GM19099 (cell line): ENCODE measurements at regions not wholly inside any gene's neighbourhood (a gene's known extent, or its start where the extent isn't known, plus 50 kb on each side); places are given as distances from the start of the nearest gene placed in this dataset.

ENCODE experiments used
- POLR2A ChIP-seq: IDR thresholded peaks from 3 replicates; pipeline ENCODE4 v1.6.1; 2011; ENCODE audit warnings: low read depth; ENCODE audit not compliant: insufficient read length; ENCODE audit errors: extremely low read depth

DNA sequence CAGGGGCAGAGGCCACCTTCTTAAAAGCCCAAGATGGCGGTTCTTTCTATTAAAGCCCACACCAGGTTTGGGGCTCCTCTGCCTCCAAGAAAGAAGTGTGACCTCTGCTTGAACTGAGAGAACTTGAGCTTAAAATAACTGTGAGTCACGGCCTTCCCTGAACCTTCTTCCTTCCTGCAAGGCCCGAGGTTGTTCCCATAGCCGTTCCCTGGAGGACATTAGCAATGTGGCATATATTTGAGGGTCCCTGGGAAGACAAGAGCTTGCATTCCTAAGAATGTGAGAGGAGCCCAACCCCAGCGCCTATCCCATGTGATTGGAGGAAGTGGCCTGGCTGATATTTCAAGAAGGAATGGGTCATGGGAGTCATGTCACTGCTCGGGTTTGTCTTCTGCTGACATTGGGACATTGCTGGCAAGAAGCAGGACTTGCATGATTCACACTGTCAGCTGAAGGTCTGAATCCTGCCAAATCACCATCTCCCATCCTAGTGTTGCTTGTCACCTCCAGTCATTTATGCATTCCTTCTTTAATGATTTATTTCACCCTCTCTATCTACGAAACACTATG lies 168.1 kb downstream of the TRIB2 start:
- no peak for TF ChIP-seq POLR2A

GRCh38 chr2:12890066-12890465 lies 173.3 kb downstream of the TRIB2 start:
- TF ChIP-seq POLR2A: no peak

GRCh38 chr2:12890481-12890991 lies 173.8 kb downstream of the TRIB2 start:
- no peak for TF ChIP-seq POLR2A

GRCh38 chr2:12895017-12895416 lies 178.3 kb downstream of the TRIB2 start:
- TF ChIP-seq POLR2A: no peak

GRCh38 chr2:12896318-12896982 lies 179.7 kb downstream of the TRIB2 start:
- no peak for TF ChIP-seq POLR2A

DNA sequence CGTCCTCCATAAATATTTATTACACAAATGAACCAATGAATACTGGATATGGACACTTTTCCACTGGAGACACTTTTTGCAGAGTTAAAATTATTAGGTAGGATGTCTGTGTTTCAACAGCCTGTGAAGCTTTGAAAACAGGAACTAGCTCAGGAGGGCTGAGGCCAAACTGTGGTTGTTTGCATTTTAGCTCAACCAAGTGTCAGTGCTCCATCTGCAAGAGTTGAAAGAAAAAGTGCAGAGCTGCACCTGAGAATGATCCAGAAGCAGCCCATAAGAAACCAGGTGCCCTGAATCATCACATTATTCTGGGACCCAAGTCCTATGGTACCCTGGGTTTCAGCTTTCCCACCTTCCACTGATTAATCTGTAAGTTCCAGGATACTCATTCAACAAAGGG lies 180.4 kb downstream of the TRIB2 start:
- no peak for TF ChIP-seq POLR2A

GRCh38 chr2:12903272-12903671 lies 186.5 kb downstream of the TRIB2 start:
- no peak for TF ChIP-seq POLR2A

DNA sequence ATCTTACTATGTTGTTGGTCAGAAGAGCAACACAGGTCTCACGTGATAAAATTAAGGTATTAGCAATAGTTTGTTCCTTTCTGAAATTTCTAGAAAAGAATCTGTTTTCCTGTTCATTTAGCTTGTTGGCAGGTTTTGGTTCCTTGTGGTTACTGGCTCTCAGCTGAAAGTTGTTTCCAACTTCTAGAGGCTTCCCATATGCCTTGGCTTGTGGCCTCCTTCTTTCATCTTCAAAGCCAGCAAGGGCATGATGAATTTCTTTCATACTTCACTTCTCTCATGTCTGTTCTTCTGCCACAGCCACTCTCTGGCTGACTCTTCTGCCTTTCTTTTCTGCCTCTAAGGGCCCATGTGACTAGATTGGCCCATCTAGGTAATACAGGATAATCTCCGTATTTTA lies 193.7 kb downstream of the TRIB2 start:
- TF ChIP-seq POLR2A: no peak

GRCh38 chr2:12915787-12916186 lies 199.1 kb downstream of the TRIB2 start:
- no peak for TF ChIP-seq POLR2A

GRCh38 chr2:12918138-12918834 lies 201.6 kb downstream of the TRIB2 start:
- TF ChIP-seq POLR2A: no peak

DNA sequence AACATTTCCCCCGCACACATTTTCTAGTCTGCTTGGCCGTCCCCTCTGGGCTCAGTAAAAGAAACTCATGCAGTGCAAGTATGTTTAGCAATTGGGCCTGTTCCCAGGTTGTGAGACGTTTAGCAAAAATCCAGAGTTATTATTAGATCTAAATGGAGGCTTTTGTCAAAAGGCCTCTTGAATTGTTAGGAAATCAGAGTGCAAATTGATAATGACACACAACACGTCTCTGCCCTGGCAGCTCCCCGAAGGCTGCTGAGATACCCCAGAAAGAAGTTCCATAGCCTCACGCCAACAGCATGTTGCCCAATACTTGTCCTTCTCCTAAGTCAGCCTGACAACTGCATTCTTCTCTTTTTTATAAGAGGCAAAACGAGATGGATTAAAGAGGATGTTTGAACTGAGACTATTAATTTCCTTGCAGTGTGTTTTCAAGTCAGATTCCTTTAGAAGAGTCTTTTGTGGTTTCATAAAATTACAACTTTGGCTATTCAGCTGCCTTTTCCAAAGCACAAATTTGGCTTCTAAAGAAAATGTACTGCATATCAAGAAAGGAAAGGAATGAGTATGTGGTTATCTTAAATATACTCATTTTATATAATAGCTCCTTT lies 202.2 kb downstream of the TRIB2 start:
- no peak for TF ChIP-seq POLR2A

DNA sequence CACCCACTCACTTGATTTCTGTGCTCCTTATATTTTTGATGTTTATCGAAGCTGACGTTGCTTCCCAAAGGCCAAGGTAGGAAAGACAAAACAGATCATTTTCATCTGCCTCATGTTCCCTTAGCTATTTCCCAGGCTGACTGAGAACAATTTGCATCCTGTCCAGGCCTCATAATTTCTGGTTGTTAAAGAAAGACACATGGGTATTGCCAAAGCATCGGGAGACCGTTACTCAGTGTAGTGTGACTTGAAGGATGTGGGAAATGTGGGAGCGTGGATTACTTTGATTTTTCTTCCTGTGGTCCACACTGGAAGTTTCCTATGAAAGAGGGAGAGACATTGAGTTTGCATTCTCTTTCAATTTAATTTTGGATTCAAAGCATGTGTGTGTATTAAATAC lies 204.6 kb downstream of the TRIB2 start:
- no peak for TF ChIP-seq POLR2A

GRCh38 chr2:12923907-12924610 lies 207.3 kb downstream of the TRIB2 start:
- no peak for TF ChIP-seq POLR2A

GRCh38 chr2:12928197-12928774 lies 211.6 kb downstream of the TRIB2 start:
- no peak for TF ChIP-seq POLR2A
